GM12874 (cell line): ENCODE measurements at regions not wholly inside any gene's neighbourhood (a gene's known extent, or its start where the extent isn't known, plus 50 kb on each side); places are given as distances from the start of the nearest gene placed in this dataset.
A peak's percentile ranks its signal among the peaks of the same experiment; 100 is the strongest.

ENCODE experiments used
- CTCF ChIP-seq: IDR thresholded peaks from 2 replicates; pipeline ENCODE4 v1.5.1; 2011; ENCODE audit warnings: low read depth, mild to moderate bottlenecking, control low read depth, low read length, moderate library complexity; ENCODE audit not compliant: insufficient read depth

GRCh38 chr18:32553640-32554365, 83.1 kb upstream of the GAREM1 start:
- no peak for TF ChIP-seq CTCF

- no peak for TF ChIP-seq CTCF
Measured at GRCh38 chr18:32553174-32553573, 82.5 kb upstream of the GAREM1 start.

GRCh38 chr18:32552421-32553030, 81.8 kb upstream of the GAREM1 start:
- peak; percentile 69 for TF ChIP-seq CTCF

GRCh38 chr18:32550963-32551362, 80.3 kb upstream of the GAREM1 start:
- no peak for TF ChIP-seq CTCF

- peak; percentile 62; the same call in 1 of the 2 replicates for TF ChIP-seq CTCF
Measured at GRCh38 chr18:32549248-32550110, 78.8 kb upstream of the GAREM1 start.

- TF ChIP-seq CTCF = no peak
Measured at GRCh38 chr18:32548688-32549087, 78.0 kb upstream of the GAREM1 start.

- no peak for TF ChIP-seq CTCF
Measured at GRCh38 chr18:32545631-32546030, 74.9 kb upstream of the GAREM1 start.
